GM12872 (cell line): ENCODE measurements at regions not wholly inside any gene's neighbourhood (a gene's known extent, or its start where the extent isn't known, plus 50 kb on each side); places are given as distances from the start of the nearest gene placed in this dataset.

Experiments
- CTCF ChIP-seq: IDR thresholded peaks from 3 replicates; pipeline ENCODE4 v1.5.1; 2011; ENCODE audit warnings: low read depth, mild to moderate bottlenecking, low read length, moderate library complexity; ENCODE audit not compliant: insufficient read depth

GRCh38 chr11:80194016-80194415, 753.2 kb upstream of the TENM4 start:
- no peak for TF ChIP-seq CTCF

GRCh38 chr11:80188076-80188627, 747.3 kb upstream of the TENM4 start:
- TF ChIP-seq CTCF: no peak

GRCh38 chr11:80186692-80187091, 745.9 kb upstream of the TENM4 start:
- no peak for TF ChIP-seq CTCF

- no peak for TF ChIP-seq CTCF
These were observed 742.1 kb upstream of the TENM4 start for GRCh38 chr11:80182901-80183300.

- TF ChIP-seq CTCF: no peak
These were observed 732.7 kb upstream of the TENM4 start for GRCh38 chr11:80173371-80174136.

- TF ChIP-seq CTCF: no peak
These were observed 728.0 kb upstream of the TENM4 start for GRCh38 chr11:80168796-80169195.

GRCh38 chr11:80167766-80168165, 726.9 kb upstream of the TENM4 start:
- no peak for TF ChIP-seq CTCF
